ENCODE measurements at regions not wholly inside any gene's neighbourhood (a gene's known extent, or its start where the extent isn't known, plus 50 kb on each side); places are given as distances from the start of the nearest gene placed in this dataset.

DNA sequence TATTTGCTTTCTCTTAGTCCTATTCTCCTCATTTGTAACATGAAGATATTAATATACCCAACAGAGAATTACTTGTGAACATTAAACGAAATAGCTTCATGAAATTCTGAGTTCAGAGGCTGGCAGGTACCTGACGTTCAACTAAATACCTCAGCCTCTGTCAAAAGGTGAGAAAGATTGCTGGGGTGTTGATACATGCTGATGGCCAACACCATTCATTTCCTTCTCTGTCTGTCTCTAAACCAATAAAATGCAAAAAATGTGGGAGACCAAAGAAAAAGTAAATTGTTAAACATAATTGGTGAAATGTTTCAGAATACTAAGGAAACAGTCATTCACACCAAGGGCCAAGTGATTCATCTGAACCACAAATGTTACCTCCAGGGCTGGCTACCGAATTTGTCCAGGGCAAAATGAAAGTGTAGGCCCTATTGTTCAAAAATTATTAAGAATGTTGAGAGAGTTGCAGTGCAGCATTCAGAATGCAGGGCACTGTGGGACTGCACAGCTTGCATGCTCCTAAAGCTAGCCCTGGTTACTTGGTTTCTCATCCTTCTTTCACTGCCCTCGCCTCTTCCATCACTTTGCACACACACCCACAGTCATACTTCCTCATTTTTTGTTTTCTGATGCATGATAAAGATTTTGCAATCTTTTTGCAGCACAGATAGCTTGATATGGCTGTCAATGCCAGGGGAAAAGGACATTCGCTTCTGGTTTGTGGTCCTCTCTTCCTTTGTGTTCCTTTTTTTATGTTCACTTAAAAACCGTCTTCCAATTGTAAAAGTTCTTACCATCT lies 414.3 kb upstream of the NR5A2 start:
- Histone ChIP-seq H3K4me1 (ENCODE audit: control insufficient read depth, insufficient read depth, low read length) (no peaks in the 10 kb centered on the region), H3K9me3 (ENCODE audit: control insufficient read depth, insufficient read depth, low read depth, low read length) (no peaks in the 10 kb centered on the region), H3K27me3 (ENCODE audit: control insufficient read depth, insufficient read depth, low read length) (no peaks in the 10 kb centered on the region; the same call in 1 of the 2 replicates), H3K4me3 (ENCODE audit: low read depth in 2 of 2, low read length in 2 of 2) (no peak overlapping the region), H3K27ac (ENCODE audit: low read length) (no peak overlapping the region), H3K36me3 (ENCODE audit: control insufficient read depth, insufficient read depth, low read length) (no peaks in the 10 kb centered on the region)
- intact Hi-C loops (cut with micrococcal nuclease; ENCODE audit: unreplicated experiment): no loop called here
- in situ Hi-C loops (cut with HindIII; ENCODE audit: low pct_unique_long_range_greater_than_20kb, low sequenced_read_pairs): no loop called here
- no TSS peak for BruUV-seq (replicated peaks)
- DNase-seq (ENCODE audit: low read depth, low spot score): no peak
- CTCF ChIA-PET: no interaction called here
- POLR2A ChIA-PET: no interaction called here
- TF ChIP-seq TCF7L2 (IDR thresholded peaks at IDR 0.05; ENCODE audit: low read depth, low read length) (no peak), SIN3A (IDR thresholded peaks at IDR 0.05; ENCODE audit: borderline replicate concordance, insufficient read depth, low read depth, low read length) (no peak), POLR2AphosphoS5 (IDR thresholded peaks at IDR 0.05; ENCODE audit: low read depth, low read length) (no peak)
- TF ChIP-seq, protein P1, sequence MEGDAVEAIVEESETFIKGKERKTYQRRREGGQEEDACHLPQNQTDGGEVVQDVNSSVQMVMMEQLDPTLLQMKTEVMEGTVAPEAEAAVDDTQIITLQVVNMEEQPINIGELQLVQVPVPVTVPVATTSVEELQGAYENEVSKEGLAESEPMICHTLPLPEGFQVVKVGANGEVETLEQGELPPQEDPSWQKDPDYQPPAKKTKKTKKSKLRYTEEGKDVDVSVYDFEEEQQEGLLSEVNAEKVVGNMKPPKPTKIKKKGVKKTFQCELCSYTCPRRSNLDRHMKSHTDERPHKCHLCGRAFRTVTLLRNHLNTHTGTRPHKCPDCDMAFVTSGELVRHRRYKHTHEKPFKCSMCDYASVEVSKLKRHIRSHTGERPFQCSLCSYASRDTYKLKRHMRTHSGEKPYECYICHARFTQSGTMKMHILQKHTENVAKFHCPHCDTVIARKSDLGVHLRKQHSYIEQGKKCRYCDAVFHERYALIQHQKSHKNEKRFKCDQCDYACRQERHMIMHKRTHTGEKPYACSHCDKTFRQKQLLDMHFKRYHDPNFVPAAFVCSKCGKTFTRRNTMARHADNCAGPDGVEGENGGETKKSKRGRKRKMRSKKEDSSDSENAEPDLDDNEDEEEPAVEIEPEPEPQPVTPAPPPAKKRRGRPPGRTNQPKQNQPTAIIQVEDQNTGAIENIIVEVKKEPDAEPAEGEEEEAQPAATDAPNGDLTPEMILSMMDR (IDR thresholded peaks at IDR 0.05): no peak
- TF ChIP-seq, protein P2, sequence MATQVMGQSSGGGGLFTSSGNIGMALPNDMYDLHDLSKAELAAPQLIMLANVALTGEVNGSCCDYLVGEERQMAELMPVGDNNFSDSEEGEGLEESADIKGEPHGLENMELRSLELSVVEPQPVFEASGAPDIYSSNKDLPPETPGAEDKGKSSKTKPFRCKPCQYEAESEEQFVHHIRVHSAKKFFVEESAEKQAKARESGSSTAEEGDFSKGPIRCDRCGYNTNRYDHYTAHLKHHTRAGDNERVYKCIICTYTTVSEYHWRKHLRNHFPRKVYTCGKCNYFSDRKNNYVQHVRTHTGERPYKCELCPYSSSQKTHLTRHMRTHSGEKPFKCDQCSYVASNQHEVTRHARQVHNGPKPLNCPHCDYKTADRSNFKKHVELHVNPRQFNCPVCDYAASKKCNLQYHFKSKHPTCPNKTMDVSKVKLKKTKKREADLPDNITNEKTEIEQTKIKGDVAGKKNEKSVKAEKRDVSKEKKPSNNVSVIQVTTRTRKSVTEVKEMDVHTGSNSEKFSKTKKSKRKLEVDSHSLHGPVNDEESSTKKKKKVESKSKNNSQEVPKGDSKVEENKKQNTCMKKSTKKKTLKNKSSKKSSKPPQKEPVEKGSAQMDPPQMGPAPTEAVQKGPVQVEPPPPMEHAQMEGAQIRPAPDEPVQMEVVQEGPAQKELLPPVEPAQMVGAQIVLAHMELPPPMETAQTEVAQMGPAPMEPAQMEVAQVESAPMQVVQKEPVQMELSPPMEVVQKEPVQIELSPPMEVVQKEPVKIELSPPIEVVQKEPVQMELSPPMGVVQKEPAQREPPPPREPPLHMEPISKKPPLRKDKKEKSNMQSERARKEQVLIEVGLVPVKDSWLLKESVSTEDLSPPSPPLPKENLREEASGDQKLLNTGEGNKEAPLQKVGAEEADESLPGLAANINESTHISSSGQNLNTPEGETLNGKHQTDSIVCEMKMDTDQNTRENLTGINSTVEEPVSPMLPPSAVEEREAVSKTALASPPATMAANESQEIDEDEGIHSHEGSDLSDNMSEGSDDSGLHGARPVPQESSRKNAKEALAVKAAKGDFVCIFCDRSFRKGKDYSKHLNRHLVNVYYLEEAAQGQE (IDR thresholded peaks at IDR 0.05; ENCODE audit: insufficient read depth in 1 of 2, low read depth in 2 of 2, low read length in 1 of 2): no peak
- ATAC-seq: no peak

DNA sequence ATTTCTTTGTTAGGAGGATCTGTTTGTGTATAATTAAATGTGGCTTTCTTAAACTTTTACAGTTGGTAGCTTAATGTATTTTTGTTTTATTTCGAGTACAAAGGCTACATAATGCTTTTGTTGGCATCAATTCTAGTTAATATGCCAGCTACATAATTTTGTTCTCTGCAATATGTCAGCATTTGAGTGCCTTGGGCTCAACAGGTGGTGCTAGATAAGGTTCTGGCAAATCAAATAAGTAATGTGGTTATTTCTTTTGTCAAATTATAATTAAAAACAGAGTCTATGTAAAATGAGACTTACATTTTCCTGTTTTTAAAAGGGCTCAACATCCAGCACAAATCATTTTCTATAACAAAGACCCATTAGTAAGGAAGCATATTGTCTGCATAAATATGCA lies 410.6 kb upstream of the NR5A2 start:
- Histone ChIP-seq H3K27ac (ENCODE audit: low read length) (no peak overlapping the region), H3K27me3 (ENCODE audit: control insufficient read depth, insufficient read depth, low read length) (no peaks in the 10 kb centered on the region; the same call in 1 of the 2 replicates), H3K36me3 (ENCODE audit: control insufficient read depth, insufficient read depth, low read length) (no peaks in the 10 kb centered on the region), H3K4me1 (ENCODE audit: control insufficient read depth, insufficient read depth, low read length) (no peaks in the 10 kb centered on the region), H3K4me3 (ENCODE audit: low read depth in 2 of 2, low read length in 2 of 2) (no peak overlapping the region), H3K9me3 (ENCODE audit: control insufficient read depth, insufficient read depth, low read depth, low read length) (no peaks in the 10 kb centered on the region)
- TF ChIP-seq POLR2AphosphoS5 (IDR thresholded peaks at IDR 0.05; ENCODE audit: low read depth, low read length) (no peak), SIN3A (IDR thresholded peaks at IDR 0.05; ENCODE audit: borderline replicate concordance, insufficient read depth, low read depth, low read length) (no peak), TCF7L2 (IDR thresholded peaks at IDR 0.05; ENCODE audit: low read depth, low read length) (no peak)
- TF ChIP-seq, protein P2 (IDR thresholded peaks at IDR 0.05; ENCODE audit: insufficient read depth in 1 of 2, low read depth in 2 of 2, low read length in 1 of 2): no peak
- TF ChIP-seq, protein P1 (IDR thresholded peaks at IDR 0.05): no peak
- DNase-seq (ENCODE audit: low read depth, low spot score): no peak
- intact Hi-C loops (cut with micrococcal nuclease; ENCODE audit: unreplicated experiment): no loop called here
- ATAC-seq: no peak
- in situ Hi-C loops (cut with HindIII; ENCODE audit: low pct_unique_long_range_greater_than_20kb, low sequenced_read_pairs): no loop called here
- ChIA-PET CTCF (no interaction called here), POLR2A (no interaction called here)
- no TSS peak for BruUV-seq (replicated peaks)
